Superior temporal gyrus (tissue), 1 donor: ENCODE measurements at regions not wholly inside any gene's neighbourhood (a gene's known extent, or its start where the extent isn't known, plus 50 kb on each side); places are given as distances from the start of the nearest gene placed in this dataset.

Experiments
- DNase-seq: peaks from one replicate; pipeline ENCODE4 v3.0.0-alpha.2; 2016; ENCODE audit errors: extremely low spot score

GRCh38 chr10:29160150-29160617, 128.7 kb upstream of the LYZL1 start:
- DNase-seq, result no peak

GRCh38 chr10:29163746-29164145, 125.1 kb upstream of the LYZL1 start:
- DNase-seq, result no peak

- no peak for DNase-seq
Measured at GRCh38 chr10:29166713-29167112, 122.2 kb upstream of the LYZL1 start.

DNA sequence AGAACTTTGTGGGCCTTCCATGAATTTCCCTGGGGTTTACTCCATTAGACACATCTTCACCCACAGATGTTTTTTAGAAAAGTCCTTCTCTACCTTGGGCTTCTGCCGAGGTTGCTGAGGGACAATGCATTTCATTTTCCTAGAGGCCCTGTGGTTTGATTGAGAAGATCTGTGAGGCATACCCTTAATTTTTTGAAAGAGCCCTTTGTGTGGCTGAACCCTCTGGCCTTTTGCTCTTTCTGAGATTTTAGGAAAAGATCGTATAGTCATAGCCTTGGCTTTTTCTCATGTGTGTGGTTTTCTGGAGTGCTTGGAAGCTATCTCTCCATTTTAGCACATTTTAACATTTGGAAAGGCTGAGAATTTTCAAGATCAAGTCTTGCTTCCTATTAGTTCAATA, 119.8 kb upstream of the LYZL1 start:
- DNase-seq, result no peak

DNA sequence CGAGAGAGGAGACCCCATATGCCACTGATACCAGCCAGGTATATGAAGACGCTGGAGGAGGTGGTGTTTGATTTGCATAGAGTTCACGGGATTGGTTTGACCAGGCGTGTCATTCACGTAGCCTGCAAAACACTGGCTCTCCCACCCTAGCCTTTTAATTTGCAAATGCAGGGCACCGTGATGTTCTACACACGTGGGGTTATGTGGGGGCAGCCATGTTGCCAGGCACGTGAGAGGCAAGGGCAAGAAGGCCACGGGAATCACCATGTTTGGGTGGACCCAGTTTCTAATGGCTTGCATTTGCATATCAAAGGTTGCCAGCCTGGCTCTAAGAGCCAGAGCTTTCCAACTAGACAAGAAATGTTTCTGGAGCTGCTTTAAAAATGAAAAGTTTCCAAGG, 117.2 kb upstream of the LYZL1 start:
- DNase-seq, result no peak

DNA sequence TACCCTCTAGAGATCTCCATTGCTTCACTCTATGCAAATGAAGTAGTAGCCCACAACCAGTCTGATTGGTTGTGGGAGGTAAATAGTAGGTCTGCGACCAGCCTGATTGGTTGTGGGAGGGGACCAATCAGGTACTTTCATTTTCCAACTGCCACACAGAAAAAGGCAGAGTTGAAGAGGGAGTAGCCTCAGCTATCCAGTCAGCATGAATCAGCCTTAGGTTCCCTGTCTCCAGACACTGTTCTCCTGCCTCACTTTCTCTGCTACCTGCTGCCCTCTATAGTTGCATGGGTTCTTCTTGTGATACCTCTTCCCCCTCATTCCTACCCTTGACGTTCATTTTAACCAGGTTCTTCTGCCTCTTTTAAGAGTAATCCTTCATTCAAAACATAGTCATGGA, 114.5 kb upstream of the LYZL1 start:
- DNase-seq, result no peak

- no peak for DNase-seq
Measured at GRCh38 chr10:29176845-29177832, 111.7 kb upstream of the LYZL1 start.

GRCh38 chr10:29181936-29182335, 106.9 kb upstream of the LYZL1 start:
- no peak for DNase-seq

- no peak for DNase-seq
Measured at GRCh38 chr10:29183301-29183945, 105.4 kb upstream of the LYZL1 start.

- DNase-seq, result no peak
Measured at GRCh38 chr10:29184205-29185000, 104.5 kb upstream of the LYZL1 start.

GRCh38 chr10:29185050-29185449, 103.8 kb upstream of the LYZL1 start:
- no peak for DNase-seq

DNA sequence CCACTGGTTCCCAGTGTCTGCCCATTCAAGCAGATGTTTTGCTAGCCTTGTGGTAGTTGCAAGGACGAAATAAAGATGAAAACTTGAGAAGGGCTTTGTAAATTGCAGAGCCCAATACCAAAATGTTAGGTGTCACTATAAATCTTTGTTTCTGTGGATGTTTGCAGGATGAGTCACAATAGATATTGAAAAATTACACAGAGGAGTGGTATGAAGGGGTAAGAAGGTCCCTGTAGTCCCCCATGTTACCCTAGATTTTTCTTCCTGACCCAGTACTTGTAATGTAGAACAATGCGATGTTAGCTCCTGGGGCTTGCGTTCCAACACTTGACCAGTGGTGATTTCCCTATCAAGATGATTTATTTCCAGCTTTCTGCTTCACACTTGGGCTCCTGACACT, 102.6 kb upstream of the LYZL1 start:
- no peak for DNase-seq

GRCh38 chr10:29189256-29189655, 99.6 kb upstream of the LYZL1 start:
- no peak for DNase-seq

- no peak for DNase-seq
Measured at GRCh38 chr10:29191674-29192073, 97.2 kb upstream of the LYZL1 start.

GRCh38 chr10:29199339-29199738, 89.5 kb upstream of the LYZL1 start:
- DNase-seq, result no peak

GRCh38 chr10:29199941-29200679, 88.8 kb upstream of the LYZL1 start:
- no peak for DNase-seq

DNA sequence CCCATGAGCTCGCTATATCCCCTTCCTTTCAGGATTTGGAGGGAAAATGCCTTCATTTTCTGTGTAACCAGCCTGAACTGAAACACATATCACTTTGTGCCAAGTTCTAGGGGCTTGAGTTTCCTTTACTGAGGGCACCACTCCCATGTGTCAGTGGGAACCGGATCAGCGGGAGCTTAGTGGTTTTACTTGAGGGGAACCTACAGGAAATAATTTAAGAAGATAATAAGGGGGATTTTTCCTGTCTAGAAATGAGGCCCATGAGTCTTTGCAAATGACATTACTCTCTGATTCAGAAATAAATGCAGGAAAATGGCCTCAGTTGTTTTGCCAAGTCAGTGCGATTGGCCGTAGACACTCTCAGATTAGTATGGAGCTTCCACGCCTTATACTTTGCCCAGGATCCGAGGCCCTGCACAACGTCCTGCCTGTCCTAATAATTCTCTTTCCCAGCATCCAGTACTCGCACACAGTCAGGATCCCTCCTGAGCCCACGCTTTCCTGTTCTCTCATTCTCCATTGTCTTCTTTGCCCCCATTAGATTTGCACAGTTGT, 86.4 kb upstream of the LYZL1 start:
- DNase-seq, result no peak

- DNase-seq, result no peak
Measured at GRCh38 chr10:29203432-29203831, 85.4 kb upstream of the LYZL1 start.

DNA sequence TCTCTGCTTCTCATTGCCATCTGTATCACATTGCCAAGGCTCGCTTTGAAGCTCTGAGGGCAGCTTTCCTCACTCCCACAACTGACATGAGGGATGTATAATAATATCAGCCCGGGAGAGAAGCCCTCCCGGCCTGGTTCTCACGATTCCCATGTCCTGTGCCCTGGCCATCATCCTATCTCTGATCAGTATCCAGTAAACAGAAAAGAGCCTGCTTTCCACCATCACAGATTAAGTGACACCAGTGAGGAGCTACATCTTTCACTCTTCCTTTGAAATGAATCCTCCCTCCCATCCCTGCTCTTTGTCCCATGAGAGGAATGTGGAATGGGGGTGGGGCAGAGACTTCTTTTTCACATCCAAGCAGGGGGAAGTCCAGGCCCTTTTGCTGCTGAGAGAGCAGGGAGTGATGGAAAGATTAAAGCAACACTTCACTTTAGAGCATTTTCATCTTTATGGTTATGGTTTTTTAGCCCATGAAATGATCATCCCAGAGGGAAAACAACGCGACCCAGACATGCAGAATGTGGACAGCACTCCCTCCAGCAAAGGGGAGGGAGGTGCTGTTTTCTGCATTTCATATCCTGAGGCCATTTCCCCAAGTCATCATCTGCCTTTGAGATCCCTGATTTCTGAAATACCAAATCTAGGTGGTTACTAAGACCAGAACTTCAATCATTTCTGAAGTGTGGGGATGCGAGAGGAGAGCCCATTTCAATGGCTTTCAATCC, 84.6 kb upstream of the LYZL1 start:
- DNase-seq, result no peak

- DNase-seq, result no peak
Measured at GRCh38 chr10:29205787-29206186, 83.1 kb upstream of the LYZL1 start.
